Right kidney (tissue), 1 donor: ENCODE measurements at regions not wholly inside any gene's neighbourhood (a gene's known extent, or its start where the extent isn't known, plus 50 kb on each side); places are given as distances from the start of the nearest gene placed in this dataset.
"Not testable (repeated sequence)": the region's sequence is repeated elsewhere in the genome, so short reads cannot be mapped to it uniquely, and the experiment has no call there.

ENCODE experiments used
- DNase-seq: peaks from one replicate; pipeline ENCODE4 v3.0.0-alpha.2; 2016

- no peak for DNase-seq
These were observed 1082.3 kb upstream of the GJE1 start for GRCh38 chr6:141050471-141050870.

GRCh38 chr6:141048451-141048850 lies 1084.3 kb upstream of the GJE1 start:
- no peak for DNase-seq

GRCh38 chr6:141046496-141046895 lies 1086.2 kb upstream of the GJE1 start:
- not testable (repeated sequence) for DNase-seq

- DNase-seq, result no peak
These were observed 1091.1 kb upstream of the GJE1 start for GRCh38 chr6:141041596-141042087.

GRCh38 chr6:141035312-141036200 lies 1097.2 kb upstream of the GJE1 start:
- no peak for DNase-seq

- DNase-seq, result no peak
These were observed 1099.6 kb upstream of the GJE1 start for GRCh38 chr6:141033101-141033500.

- no peak for DNase-seq
These were observed 1102.8 kb upstream of the GJE1 start for GRCh38 chr6:141029908-141030307.

- DNase-seq, result no peak
These were observed 1103.9 kb upstream of the GJE1 start for GRCh38 chr6:141028791-141029280.

GRCh38 chr6:141026504-141026903 lies 1106.2 kb upstream of the GJE1 start:
- DNase-seq, result no peak

GRCh38 chr6:141024526-141024925 lies 1108.2 kb upstream of the GJE1 start:
- no peak for DNase-seq

GRCh38 chr6:141017941-141018340 lies 1114.8 kb upstream of the GJE1 start:
- no peak for DNase-seq

- DNase-seq, result no peak
These were observed 1131.8 kb upstream of the GJE1 start for GRCh38 chr6:141000917-141001316.

GRCh38 chr6:140993515-140993914 lies 1139.2 kb upstream of the GJE1 start:
- DNase-seq, result no peak

GRCh38 chr6:140992678-140993077 lies 1140.0 kb upstream of the GJE1 start:
- no peak for DNase-seq

- no peak for DNase-seq
These were observed 1143.9 kb upstream of the GJE1 start for GRCh38 chr6:140988780-140989179.

- no peak for DNase-seq
These were observed 1145.2 kb upstream of the GJE1 start for GRCh38 chr6:140987364-140988155.

GRCh38 chr6:140985679-140986275 lies 1146.9 kb upstream of the GJE1 start:
- no peak for DNase-seq

- no peak for DNase-seq
These were observed 1152.3 kb upstream of the GJE1 start for GRCh38 chr6:140980265-140980887.

- DNase-seq, result no peak
These were observed 1153.1 kb upstream of the GJE1 start for GRCh38 chr6:140979642-140980091.

GRCh38 chr6:140977403-140977802 lies 1155.3 kb upstream of the GJE1 start:
- DNase-seq, result no peak

GRCh38 chr6:140976806-140977205 lies 1155.9 kb upstream of the GJE1 start:
- DNase-seq, result no peak

- no peak for DNase-seq
These were observed 1162.2 kb upstream of the GJE1 start for GRCh38 chr6:140970485-140970884.
